ENCODE measurements at regions not wholly inside any gene's neighbourhood (a gene's known extent, or its start where the extent isn't known, plus 50 kb on each side); places are given as distances from the start of the nearest gene placed in this dataset.

DNA sequence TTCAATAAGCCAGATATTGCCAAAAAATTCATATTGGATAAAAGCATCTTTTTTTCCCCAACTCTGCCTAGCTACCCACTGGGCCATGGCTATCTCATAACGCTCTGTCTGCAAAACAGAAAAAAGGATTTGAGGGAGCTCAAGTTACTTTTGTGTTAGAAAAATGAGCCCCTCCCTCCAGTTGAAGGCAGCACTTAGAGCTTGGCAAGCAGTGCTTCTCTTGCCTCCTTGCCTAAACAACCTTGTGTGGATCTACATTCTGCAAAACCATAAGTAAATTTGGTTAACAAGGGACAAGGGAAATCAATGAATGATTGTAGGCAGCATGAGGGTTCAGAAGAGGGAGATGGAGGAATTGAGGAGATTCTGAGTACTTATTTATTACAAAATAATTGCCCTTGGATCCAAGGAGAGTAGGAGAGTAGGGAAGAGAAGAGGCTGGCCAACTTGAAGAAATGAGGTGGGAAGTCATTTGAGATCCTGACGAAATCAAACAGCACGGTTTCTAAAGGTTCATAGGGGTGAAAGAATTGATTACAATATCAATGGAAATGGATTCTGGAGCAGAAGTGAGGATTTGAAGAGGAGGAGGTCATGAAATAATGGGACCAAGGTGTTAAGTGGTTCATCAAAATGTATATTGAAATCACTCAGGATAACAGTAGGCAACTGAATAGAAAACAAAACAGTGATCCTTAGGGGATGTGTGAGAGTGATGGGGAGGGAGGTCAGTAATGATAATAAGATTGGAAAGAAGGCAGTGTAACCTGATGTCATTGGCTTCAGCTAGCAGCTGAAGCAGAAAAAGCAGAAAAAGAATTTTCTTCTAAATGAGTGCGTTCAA lies 434.8 kb upstream of the IGFBP7 start:
- peaks cover 8 to 14% of the 10 kb centered on the region in 2 experiments; a peak in 3 of 4 replicates for H3K4me1 Mint-ChIP-seq
- no peaks in the 10 kb centered on the region for H3K79me2 ChIP-seq (ENCODE audit: insufficient read depth, low read length)
- no peak overlapping the region for H3K23ac ChIP-seq (ENCODE audit: insufficient read length, low read depth, low read length)
- no peaks in the 10 kb centered on the region for H3K36me3 Mint-ChIP-seq (ENCODE audit: insufficient read depth in 1 of 3, low read depth in 3 of 3)
- H2BK12ac ChIP-seq (ENCODE audit: insufficient read length, low read depth, low read length): no peak overlapping the region
- H2AFZ ChIP-seq (ENCODE audit: low read length): peak overlapping the region; percentile 16
- H3K27me3 ChIP-seq (ENCODE audit: insufficient read depth, low read length): no peaks in the 10 kb centered on the region
- H4K5ac ChIP-seq (ENCODE audit: insufficient read length, low read depth, low read length): no peak overlapping the region
- no peak overlapping the region for H4K8ac ChIP-seq (replicated peaks; ENCODE audit: insufficient read length, low read depth, low read length)
- H4K20me1 ChIP-seq (ENCODE audit: control insufficient read depth, insufficient read depth, insufficient read length): no peaks in the 10 kb centered on the region
- no peak overlapping the region for H3K4me2 ChIP-seq (ENCODE audit: insufficient read depth, insufficient read length, low read length)
- no peak overlapping the region for H3K4ac ChIP-seq (ENCODE audit: low read depth, low read length)
- H3K9me3 ChIP-seq (ENCODE audit: control insufficient read depth, low read depth, low read length): no peaks in the 10 kb centered on the region
- H4K91ac ChIP-seq (ENCODE audit: insufficient read length, low read depth, low read length): no peak overlapping the region
- WGBS (ENCODE audit: extremely low coverage, insufficient read length, low lambda C conversion rate): no CpG with 5 or more reads among the region's 4 CpGs
- H2BK120ac ChIP-seq (ENCODE audit: low read depth, low read length, poor library complexity, severe bottlenecking): no peak overlapping the region
- no peaks in the 10 kb centered on the region for H3K27me3 Mint-ChIP-seq (ENCODE audit: low read depth)
- H3K9ac ChIP-seq (ENCODE audit: extremely low read depth, insufficient read length, low read length): no peak overlapping the region
- no peaks in the 10 kb centered on the region for H3K79me1 ChIP-seq (ENCODE audit: insufficient read depth, low read depth, low read length, poor library complexity, severe bottlenecking)
- H3K56ac ChIP-seq (ENCODE audit: insufficient read length, low read depth, low read length): no peak overlapping the region
- no peak overlapping the region for H2BK15ac ChIP-seq (ENCODE audit: low read depth, low read length)
- H2BK20ac ChIP-seq (ENCODE audit: low read depth, low read length, poor library complexity, severe bottlenecking): no peak overlapping the region
- H3K27ac ChIP-seq (ENCODE audit: insufficient read length, low read depth, low read length): no peak overlapping the region
- no peaks in the 10 kb centered on the region for H3K9me3 Mint-ChIP-seq
- H3K18ac ChIP-seq (ENCODE audit: insufficient read length, low read depth, low read length): no peak overlapping the region
- H2BK5ac ChIP-seq (ENCODE audit: insufficient read length, low read length): no peak overlapping the region
- no peaks in the 10 kb centered on the region for H3K23me2 ChIP-seq (ENCODE audit: insufficient read length, low read depth, low read length, poor library complexity, severe bottlenecking)
- no peak for DNase-seq
- no peak overlapping the region for H3T11ph ChIP-seq (ENCODE audit: low read length)
- TF ChIP-seq, protein P1, sequence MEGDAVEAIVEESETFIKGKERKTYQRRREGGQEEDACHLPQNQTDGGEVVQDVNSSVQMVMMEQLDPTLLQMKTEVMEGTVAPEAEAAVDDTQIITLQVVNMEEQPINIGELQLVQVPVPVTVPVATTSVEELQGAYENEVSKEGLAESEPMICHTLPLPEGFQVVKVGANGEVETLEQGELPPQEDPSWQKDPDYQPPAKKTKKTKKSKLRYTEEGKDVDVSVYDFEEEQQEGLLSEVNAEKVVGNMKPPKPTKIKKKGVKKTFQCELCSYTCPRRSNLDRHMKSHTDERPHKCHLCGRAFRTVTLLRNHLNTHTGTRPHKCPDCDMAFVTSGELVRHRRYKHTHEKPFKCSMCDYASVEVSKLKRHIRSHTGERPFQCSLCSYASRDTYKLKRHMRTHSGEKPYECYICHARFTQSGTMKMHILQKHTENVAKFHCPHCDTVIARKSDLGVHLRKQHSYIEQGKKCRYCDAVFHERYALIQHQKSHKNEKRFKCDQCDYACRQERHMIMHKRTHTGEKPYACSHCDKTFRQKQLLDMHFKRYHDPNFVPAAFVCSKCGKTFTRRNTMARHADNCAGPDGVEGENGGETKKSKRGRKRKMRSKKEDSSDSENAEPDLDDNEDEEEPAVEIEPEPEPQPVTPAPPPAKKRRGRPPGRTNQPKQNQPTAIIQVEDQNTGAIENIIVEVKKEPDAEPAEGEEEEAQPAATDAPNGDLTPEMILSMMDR (conservative IDR thresholded peaks at IDR 0.05): no peak
- H3K27ac Mint-ChIP-seq: no peak overlapping the region
- no peak overlapping the region for H3K4me3 Mint-ChIP-seq
- H3K14ac ChIP-seq (ENCODE audit: insufficient read depth, low read length): no peak overlapping the region
- H3K4me1 ChIP-seq (ENCODE audit: insufficient read depth, low read length): peaks cover 5% of the 10 kb centered on the region
- H2AK5ac ChIP-seq (ENCODE audit: insufficient read length, low read length): no peak overlapping the region
